Upper lobe of right lung (tissue), 1 donor: ENCODE measurements at regions not wholly inside any gene's neighbourhood (a gene's known extent, or its start where the extent isn't known, plus 50 kb on each side); places are given as distances from the start of the nearest gene placed in this dataset.

Source experiments
- ATAC-seq: fragments of 200-7000 bp; cut with Tn5 transposase; one replicate; pipeline ENCODE4 v1.9.1; 2020; ENCODE audit warnings: mild to moderate bottlenecking, moderate library complexity
- DNase-seq: peaks from one replicate; pipeline ENCODE4 v3.0.0-alpha.2; 2020
- H3K27ac ChIP-seq: fragments of 200-600 bp; one replicate; pipeline ENCODE4 v1.8.0; 2022
- H3K27me3 ChIP-seq: fragments of 200-600 bp; one replicate; pipeline ENCODE4 v1.8.0; 2022; ENCODE audit warnings: mild to moderate bottlenecking
- H3K36me3 ChIP-seq: fragments of 200-600 bp; one replicate; pipeline ENCODE4 v1.8.0; 2022
- H3K4me1 ChIP-seq: fragments of 200-600 bp; one replicate; pipeline ENCODE4 v1.8.0; 2022
- H3K4me3 ChIP-seq: fragments of 200-600 bp; one replicate; pipeline ENCODE4 v1.8.0; 2022; ENCODE audit warnings: mild to moderate bottlenecking
- H3K9me3 ChIP-seq: fragments of 200-600 bp; one replicate; pipeline ENCODE4 v1.8.0; 2022
- intact Hi-C: fragments of 100-400 bp; cut with DNase I; formaldehyde crosslinking; loops from one replicate; pipeline ENCODE4 v1.11.0; 2022
- TF ChIP-seq, protein P1 (sequence below): fragments of 200-600 bp; IDR thresholded peaks from one replicate; pipeline ENCODE4 v1.8.0; 2022; ENCODE audit warnings: antibody characterized with exemption
- donor health status: DM: no; HTN: yes; CAD: no; lungs with severe emphysema.

- Histone ChIP-seq H3K9me3 (no peaks in the 10 kb centered on the region), H3K4me3 (no peak overlapping the region), H3K27me3 (no peaks in the 10 kb centered on the region), H3K27ac (no peak overlapping the region), H3K36me3 (no peaks in the 10 kb centered on the region), H3K4me1 (no peaks in the 10 kb centered on the region)
- DNase-seq (no peak), ATAC-seq (no peak)
- TF ChIP-seq, protein P1, sequence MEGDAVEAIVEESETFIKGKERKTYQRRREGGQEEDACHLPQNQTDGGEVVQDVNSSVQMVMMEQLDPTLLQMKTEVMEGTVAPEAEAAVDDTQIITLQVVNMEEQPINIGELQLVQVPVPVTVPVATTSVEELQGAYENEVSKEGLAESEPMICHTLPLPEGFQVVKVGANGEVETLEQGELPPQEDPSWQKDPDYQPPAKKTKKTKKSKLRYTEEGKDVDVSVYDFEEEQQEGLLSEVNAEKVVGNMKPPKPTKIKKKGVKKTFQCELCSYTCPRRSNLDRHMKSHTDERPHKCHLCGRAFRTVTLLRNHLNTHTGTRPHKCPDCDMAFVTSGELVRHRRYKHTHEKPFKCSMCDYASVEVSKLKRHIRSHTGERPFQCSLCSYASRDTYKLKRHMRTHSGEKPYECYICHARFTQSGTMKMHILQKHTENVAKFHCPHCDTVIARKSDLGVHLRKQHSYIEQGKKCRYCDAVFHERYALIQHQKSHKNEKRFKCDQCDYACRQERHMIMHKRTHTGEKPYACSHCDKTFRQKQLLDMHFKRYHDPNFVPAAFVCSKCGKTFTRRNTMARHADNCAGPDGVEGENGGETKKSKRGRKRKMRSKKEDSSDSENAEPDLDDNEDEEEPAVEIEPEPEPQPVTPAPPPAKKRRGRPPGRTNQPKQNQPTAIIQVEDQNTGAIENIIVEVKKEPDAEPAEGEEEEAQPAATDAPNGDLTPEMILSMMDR: no peak
- intact Hi-C loops: no loop called here
Observed at GRCh38 chr6:155693573-155694418, 238.2 kb upstream of the NOX3 start.

- no peaks in the 10 kb centered on the region for H3K4me1 ChIP-seq
- H3K27me3 ChIP-seq: no peaks in the 10 kb centered on the region
- H3K27ac ChIP-seq: no peak overlapping the region
- DNase-seq: no peak
- no peaks in the 10 kb centered on the region for H3K9me3 ChIP-seq
- TF ChIP-seq, protein P1: no peak
- intact Hi-C loops: no loop called here
- no peak overlapping the region for H3K4me3 ChIP-seq
- no peaks in the 10 kb centered on the region for H3K36me3 ChIP-seq
- no peak for ATAC-seq
Observed at GRCh38 chr6:155690820-155691219, 235.2 kb upstream of the NOX3 start.

DNA sequence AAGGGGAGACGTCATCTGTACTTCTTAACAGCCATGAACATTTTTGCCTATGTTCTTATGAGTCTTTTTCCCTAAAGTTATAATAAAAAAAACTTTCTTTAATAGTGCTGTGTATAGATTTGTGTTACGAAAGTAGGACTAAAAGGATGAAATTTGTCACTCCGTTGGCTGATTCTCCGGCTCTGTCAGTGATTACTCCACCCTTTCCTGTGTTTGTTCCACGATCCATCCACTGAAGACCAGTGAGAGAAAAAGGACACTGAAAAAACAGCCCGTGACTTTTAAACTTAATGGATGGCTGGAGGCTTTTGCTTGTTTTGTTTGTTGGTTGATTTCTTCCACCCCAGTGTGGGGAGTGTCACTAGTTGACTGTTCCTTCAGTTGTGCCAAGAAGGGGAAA lies 232.0 kb upstream of the NOX3 start:
- Histone ChIP-seq H3K9me3 (no peaks in the 10 kb centered on the region), H3K4me3 (no peak overlapping the region), H3K27ac (no peak overlapping the region), H3K36me3 (no peaks in the 10 kb centered on the region), H3K27me3 (no peaks in the 10 kb centered on the region), H3K4me1 (no peaks in the 10 kb centered on the region)
- intact Hi-C loops: no loop called here
- ATAC-seq: no peak
- TF ChIP-seq, protein P1: no peak
- no peak for DNase-seq

DNA sequence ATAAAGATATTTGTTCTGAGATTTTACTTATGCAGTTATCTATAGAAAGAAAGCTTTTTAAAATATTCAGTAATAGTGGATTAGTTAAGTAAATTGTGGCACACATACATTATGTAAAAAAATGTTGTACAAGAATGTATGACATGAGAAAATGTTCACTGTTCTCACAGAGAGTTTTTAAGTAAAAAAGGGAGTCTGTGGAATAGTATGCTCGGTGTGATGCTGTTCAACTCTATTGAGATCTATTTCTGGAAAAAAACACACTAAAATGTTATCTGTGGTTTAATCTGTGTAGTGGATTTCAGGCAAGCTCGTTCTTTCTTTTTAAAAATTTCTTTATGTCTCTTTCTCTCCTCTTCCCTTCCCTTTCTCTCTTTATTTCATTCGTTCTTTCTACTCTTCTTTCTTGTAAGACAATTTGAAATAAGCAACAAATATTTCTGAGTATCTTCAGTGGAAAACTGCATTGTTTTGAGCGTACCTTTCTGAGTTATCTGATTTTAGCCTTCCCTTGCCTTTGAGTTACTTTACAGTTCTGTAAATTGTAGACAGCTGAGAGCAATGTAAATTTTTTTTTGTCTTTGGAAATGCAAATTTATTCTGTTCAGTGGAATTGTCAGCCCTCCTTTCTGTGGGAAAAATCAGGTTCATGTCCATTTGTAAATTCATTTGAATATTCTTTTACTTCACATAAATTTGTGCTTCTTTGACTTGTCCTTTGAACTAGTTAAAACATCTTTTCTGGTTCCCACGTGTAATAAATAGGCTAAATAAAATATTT lies 229.0 kb upstream of the NOX3 start:
- no peaks in the 10 kb centered on the region for H3K4me1 ChIP-seq
- intact Hi-C loops: no loop called here
- no peaks in the 10 kb centered on the region for H3K36me3 ChIP-seq
- no peaks in the 10 kb centered on the region for H3K9me3 ChIP-seq
- no peak for DNase-seq
- H3K4me3 ChIP-seq: no peak overlapping the region
- TF ChIP-seq, protein P1: no peak
- H3K27me3 ChIP-seq: no peaks in the 10 kb centered on the region
- ATAC-seq: no peak
- no peak overlapping the region for H3K27ac ChIP-seq

DNA sequence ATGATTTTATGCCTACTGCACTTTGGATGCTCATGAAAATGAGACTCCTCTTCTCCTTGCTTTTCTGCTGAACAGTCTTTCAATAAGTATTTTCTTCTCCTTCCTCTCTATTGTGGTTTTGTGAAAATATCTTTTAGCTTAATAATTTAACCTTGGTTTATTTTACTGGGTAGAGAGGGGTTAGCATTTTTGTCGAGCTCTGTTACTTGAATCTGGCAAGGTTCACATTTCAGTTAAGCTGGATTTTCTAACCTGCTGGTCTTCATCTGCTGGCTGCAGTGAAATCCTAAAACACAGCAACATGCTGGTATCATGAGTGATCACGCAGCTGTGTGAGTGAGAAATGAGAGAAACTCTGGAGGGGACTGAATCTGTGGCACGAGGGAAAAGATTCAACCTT lies 222.7 kb upstream of the NOX3 start:
- H3K27ac ChIP-seq: no peak overlapping the region
- H3K36me3 ChIP-seq: no peaks in the 10 kb centered on the region
- no peaks in the 10 kb centered on the region for H3K4me1 ChIP-seq
- no peaks in the 10 kb centered on the region for H3K9me3 ChIP-seq
- H3K27me3 ChIP-seq: no peaks in the 10 kb centered on the region
- TF ChIP-seq, protein P1: no peak
- DNase-seq (no peak), ATAC-seq (no peak)
- intact Hi-C loops: no loop called here
- H3K4me3 ChIP-seq: no peak overlapping the region
